SK-N-DZ (cell line): ENCODE measurements at regions not wholly inside any gene's neighbourhood (a gene's known extent, or its start where the extent isn't known, plus 50 kb on each side); places are given as distances from the start of the nearest gene placed in this dataset.

Experiments
- DNase-seq: peaks from one replicate; pipeline ENCODE4 v3.0.0-alpha.2; 2015; ENCODE audit warnings: low spot score

DNA sequence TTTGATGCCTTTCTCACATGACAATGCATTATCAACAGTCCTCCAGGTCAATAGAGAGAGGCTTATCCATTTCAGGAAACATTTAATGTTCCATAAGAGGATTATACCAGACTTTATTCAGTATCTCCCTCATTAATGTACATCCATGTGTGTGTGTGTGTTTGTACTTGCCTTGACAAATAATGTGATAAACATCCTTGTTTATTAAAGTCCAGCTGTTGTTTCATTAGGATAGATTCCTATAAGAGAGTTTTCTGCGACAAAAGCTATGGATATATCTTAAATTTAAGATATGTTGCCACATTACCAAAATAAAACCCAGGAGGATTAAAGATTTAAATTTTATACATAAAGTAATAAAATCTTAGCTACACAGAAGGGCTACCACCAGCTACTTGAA is 492.6 kb downstream of the TOX3 start:
- no peak for DNase-seq

DNA sequence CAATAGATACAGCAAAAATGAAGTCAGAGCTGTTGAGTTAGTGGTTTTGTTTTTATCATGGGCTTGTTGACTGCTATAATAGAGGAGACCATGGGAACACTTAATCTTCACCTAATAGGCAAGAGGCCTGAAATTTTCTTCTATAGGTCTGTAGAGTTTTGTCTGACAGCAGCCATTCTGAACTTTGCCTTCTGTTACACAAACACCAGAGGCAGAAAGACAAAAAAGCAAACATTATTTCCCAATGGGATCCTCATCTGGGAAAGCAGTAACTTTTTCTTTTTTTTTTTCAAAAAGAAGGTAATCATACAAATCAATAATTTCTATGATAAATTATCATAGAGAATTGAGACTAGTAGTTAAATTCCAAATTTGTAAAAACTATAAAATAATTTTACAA is 494.1 kb downstream of the TOX3 start:
- DNase-seq = no peak

DNA sequence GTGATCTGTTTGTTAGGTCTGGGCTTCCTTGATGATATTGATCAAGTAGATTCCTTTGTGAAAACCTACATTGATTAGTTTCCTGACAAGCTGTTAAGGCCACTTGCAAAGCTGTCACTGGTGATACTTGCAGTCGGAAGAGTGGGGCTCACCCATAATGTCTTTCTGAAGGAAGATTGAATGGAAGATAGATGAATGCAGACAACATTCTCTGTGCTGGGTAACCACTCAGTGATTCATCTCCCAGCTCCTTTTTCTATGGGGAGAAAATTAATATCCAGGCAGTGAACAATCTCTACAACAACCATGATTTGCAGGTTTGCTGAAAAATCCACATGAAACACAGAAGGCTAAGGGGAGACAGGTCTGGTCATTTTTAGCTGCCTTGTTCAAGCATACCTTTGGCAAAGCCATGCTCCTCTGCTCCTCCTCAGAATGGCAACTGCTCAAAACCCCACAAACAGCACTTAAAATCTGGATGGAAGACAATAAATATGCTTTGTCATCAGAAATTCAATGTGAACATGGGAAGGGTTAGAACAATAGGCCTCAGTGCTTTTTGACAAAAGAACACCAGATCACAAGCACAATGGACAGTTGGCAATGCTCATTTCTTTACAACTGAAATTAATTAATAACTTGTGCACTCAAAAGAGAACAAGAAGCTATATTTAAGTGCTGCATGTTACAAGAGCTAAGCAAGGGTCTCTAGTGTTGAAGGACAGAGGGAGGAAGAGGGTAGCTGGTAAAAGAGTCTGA is 495.4 kb downstream of the TOX3 start:
- no peak for DNase-seq

DNA sequence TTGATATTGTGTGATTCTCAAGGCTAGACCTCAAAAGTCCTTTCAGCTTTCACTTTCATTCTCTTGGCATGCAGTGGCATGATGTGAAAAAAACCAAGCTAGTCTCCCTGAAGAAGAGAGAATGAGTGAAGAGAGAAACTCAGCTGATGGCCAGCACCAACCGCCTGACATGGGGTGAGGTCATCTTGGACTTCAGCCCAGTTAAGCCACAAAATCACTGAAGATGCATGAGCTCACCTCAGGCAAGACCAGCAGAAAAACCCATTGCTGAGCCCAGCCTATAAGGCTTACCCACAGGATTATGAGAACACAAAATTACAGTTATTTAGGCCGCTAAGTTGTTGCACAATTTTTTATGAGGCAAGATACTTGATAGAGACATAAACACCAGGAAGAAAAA is 496.5 kb downstream of the TOX3 start:
- DNase-seq = no peak

DNA sequence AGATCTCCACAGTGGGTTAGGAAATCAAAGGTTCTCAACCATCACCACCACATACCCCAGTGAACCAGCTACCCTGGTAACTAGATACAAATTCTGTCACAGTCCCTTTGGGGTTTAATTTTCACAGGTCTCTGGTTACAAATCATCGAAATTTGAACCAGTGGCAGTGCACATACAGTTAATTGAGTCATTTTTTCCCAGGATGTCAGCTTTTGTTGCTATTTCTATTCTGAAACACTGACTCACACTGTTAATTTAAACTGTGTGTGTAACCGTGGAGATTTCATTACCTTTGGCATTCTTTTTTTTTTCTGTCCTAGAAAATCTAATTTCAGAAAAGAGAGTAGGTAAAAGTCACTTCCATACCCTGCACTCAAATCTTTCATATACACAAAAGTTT is 511.5 kb downstream of the TOX3 start:
- no peak for DNase-seq

DNA sequence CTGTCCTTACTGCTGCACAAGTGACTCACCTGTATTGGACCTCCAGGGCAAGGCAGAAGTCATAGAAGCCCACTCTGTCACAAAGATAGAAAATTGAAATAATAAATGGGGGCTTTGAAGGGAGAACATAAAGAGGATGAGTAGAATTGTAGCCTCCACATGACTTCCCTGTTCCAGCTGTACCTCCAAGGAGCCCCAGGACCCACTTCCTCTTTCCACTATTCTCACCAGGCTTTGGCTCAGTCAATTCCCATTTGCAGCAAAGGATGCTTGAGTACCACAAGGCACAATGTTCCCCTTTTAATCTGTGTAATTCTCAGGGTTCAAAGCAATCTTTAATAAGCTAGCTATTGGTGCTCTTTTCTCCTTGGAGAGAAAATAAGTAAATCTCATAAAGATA is 512.1 kb downstream of the TOX3 start:
- DNase-seq = no peak

DNA sequence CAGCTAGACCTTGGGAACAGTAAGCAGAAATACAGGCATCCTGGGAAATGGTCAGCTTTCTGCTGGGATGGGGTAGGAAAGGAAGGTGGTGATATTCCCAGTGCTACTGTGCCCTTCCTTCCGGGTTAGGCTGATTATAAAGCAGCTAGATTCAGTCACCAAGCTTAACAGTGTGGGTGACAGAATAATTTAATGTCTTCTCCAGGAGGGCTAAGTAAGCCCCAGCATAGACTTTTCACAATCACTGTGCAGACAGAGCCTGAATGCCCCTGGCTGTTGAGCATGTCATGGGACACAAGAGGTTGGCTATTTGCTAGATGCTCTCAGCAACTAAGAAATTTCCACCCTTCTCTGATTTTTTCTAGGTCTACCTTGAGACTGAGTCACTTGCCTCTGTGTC is 513.0 kb downstream of the TOX3 start:
- DNase-seq = no peak

DNA sequence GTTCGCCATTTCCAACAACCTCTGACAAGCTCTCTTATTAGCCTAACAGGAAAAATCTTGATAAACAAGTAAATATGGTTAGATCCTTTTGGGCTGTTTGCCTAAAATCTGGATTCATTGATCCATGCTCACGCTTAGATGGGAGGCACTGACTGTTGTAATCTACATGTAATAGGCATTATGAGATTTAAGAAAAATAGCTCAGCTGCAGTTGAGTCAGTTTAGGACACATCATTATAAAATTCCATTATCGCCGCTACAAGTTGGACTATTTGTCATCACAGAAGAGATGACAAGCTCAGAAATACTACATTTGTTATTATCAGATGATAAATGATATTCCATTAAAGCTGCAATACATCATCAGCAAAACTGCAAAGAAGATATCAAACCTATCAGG is 524.0 kb downstream of the TOX3 start:
- DNase-seq = no peak

DNA sequence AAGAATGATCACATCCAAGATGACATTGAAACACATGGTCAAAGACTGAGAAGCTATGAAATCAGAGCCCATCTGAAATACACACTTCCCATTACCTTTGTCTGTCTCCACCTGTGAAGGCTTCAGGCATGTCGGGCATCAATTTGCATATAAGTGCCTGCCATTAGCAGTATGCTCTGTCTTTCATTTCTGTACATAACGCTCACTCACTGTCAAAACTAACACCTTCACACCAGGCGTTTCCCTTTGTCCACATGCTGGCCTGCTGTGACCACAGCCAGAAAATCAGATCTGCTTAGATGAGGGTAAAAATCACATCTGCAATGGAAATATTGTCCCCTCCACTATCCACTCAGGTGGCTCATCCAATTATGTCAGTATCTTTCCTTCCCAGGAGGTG is 524.8 kb downstream of the TOX3 start:
- DNase-seq = no peak

DNA sequence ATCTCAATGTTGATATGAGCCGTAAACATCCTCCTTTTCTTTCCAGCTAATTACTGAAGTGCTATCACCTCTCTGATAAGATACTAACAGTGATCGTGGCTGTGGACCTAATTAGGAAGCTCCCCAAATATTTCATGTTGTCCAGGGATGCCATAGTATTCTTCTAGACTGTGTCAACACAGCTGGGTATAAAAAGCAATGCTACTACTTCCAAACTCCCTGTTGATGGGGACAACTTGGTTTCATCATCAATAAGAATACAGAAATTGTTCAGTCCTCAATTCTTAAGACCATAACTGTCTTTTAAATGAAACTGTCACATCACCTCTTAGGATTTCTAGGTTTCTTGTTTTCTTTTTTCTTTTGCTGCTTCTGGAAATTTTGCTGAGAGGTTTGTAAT is 530.6 kb downstream of the TOX3 start:
- DNase-seq = no peak

DNA sequence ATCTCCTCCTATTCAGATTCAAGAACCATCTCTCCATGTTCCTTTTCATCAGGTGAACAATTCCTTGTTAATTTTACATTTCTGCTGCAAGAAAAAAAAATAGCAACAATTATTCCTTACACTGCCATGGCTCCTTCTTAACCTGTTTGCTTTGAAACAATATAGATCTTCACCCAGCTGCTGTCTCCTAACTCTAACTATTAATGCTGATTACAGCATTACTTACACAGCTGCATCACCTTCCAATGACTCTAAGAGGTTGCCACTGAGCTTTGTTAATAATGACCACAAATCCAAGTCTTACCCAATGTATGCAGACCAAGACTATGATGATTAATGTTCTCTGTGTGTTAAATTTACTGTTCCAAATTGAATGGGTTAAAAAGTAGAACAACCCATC is 541.4 kb downstream of the TOX3 start:
- no peak for DNase-seq

DNA sequence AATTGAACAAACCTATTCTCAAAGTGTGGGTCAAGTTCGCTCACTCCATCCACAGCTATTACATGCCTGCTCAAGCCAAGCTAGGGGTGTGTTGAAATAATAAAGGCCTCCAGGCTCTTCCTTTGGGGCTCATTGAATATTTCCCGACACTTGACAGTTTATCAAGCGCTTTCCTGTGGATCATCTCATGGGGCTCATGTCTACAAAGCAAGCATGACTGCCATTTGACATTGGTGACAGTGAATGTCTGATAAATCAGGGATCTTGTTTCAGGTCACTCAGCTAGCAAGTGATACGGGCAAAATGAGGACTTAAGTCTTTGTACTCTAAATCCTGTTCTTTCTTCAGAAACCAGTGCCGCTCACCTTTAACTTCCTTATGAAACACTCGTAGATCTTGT is 542.6 kb downstream of the TOX3 start:
- no peak for DNase-seq

DNA sequence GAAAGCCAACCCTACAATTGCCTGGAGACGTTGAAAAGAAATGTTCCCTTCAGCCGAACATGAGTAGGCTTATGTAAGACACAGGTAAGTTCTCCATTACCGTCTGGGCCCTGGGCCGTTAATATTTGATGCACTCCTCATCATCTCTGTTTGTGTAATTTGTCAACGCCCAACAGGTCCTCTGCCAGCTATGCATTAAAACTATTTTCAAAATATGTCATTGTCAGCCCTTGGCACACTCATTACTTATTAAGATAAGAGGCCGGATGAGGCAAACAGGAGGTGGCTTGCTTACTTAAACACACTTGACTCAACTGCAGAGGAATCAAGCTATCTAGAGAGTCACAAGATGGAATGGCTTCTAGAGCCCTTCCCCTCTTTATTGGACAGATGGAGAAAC is 544.9 kb downstream of the TOX3 start:
- DNase-seq = no peak

DNA sequence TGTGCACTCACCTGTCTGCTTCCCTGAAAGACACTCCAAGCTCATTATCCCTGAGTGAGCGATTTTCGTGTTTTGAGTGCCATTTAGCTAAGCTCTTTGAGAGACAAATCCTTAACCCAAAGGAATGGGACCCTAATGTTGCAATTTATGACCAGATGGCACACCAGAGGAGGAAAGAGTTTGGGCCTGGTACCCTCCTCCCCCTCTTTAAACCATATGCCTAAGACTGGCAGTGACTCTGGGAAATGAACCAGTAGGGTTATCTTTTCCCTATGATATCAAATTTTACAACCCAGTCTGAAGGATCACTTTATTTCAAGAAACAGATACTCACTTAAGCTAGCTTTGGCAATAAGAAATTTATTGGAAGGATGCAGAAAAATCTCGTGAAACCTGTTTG is 550.4 kb downstream of the TOX3 start:
- DNase-seq = no peak

DNA sequence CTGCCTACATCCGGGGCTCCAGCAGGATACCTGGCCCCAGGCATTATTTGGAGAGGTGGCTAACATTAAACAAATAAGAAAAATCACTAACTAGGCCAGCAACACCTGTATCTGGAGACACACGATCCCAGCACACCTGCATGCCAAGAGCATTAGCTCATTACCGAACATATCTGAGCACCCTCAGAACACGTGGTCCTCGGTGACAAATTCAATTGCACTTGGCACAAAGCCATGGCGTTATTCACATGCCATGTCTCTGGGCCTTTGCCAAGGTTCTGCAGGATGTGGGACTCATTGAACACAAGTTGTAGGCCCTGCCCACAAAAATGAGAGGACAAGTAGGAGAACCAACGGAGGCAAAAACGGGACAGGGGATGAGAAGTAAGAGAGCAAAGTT is 552.3 kb downstream of the TOX3 start:
- DNase-seq = no peak

DNA sequence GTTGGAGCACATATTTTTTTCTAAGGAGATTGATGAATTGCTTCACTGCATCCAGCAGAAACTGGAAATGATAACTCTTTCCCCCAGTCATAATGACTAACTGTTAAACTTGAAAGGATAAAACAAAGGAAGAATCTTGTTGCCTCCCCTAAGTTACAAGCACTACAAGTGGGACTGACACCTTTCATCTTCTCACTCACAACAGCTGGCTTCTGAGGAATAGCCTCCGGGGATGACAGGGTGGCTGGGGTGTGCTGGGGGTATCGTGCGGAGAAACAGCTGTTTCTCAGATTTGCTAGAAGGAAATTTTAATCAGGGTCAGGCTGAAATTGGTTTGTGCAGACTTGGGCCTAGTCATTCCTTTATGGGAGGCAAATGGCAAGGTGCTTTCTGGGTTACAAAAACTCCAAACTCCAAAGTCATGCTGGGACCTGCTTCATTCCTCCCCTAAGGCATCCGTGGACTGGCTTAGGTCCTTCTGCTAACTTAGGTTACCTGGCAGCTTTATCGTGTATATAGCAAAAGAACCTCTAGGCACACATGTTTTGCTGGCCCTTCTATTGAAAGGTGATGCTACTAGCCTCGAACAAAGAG is 557.2 kb downstream of the TOX3 start:
- no peak for DNase-seq

DNA sequence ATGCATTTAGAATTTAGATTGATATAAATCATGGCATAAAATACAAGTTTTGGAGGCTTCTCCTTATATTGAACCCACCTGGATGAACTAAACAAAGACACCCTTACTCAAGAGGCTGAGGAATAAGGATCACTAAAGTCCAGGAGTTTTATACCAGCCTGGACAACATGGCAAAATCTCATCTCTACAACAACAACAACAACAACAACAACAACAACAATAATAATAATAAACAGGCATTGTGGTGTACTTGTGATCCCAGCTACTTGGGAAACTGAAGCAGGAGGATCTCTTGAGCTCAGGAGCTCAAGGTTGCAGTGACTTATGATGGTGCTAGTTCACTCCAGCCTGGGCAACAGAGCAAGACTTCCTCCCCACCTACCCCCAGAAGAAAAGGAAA is 558.0 kb downstream of the TOX3 start:
- no peak for DNase-seq

DNA sequence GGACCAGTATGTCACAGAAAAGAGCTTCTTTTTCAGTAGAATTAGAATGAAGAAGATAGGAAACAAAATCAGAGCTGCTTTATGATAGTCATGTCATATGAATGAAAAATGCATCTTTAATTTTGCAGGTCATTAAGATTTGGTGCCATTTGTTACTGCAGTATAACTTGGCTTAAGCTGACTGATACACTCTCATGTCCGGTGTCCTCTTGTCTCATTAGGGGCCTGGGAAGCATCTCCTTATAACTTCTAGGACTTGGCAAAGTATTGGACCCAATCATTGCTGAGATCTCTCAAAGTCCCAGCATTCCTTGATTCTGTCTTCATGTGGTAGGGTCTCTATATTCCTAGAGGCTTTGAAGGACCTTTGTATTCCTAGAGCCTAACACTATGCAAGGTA is 559.4 kb downstream of the TOX3 start:
- DNase-seq = no peak

DNA sequence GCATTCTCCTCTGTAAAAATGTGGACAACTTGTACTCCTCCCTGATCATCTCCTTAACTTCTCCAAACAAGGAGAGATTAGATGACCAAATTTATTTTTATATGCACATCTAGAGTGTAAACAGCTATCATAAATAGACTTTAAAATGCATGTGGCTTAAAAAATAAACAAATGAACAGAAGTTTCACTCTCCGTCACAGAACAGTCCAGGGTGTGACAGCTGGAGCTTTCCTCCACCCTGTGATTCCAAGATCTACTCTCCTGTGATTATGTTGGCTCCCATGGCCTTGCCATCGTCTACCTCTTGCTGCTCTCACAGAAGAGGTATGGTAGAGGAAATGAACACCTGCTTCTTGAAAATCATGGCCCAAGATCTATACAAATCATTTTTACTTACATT is 560.2 kb downstream of the TOX3 start:
- DNase-seq = no peak

DNA sequence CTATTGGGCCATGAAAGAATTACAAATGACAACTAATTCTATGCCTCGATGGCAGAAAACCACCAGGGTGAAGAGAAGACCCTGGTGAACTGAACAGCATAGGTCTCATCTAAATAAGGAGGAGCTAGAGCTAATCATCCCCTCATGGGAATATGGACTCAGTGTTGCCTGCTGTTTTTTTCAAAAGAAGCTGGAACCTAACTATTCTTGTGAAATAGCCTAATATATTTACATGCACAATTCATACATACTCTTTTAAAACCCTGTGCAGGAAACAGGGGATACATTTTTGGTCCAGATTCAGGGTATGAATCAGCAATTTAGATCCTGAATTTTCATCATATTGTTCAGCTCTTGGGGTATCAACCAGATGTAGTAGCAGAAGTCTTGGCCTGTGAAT is 560.6 kb downstream of the TOX3 start:
- DNase-seq = no peak

DNA sequence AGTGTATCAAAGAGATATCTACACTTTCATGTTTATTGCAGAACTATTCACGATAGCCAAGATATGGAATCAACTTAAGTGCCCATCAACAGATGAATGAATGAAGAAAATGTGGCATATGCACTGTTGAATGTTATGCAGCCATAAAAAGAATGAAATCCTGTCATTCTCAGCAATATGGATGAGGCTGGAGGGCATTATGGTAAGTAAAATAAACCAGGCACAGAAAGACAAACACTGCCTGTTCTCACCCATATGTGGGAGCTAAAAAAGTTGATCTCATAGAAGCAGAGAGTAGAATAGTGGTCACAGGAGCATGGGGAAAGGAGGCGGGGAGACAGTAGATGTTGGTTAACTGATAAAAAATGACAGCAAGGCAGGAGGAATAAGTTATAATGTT is 561.8 kb downstream of the TOX3 start:
- no peak for DNase-seq

DNA sequence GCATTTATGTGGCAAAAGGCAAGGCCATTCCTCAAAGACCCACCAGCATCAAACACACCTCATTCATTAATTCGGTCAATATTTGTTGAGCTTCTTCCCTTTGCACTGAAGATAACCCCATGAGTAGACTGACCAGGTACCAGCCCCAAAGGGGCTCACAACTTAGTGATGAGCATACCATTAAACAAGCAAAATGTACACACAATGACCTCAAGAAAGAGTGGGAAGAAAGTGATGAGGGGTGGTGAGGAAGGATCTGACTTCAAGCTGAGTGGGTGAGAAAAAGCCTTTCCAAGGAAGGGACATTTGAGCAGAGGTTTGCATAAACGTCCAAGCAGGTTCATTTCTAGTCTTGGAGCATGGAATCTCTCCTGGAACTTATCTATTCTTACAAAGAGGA is 562.5 kb downstream of the TOX3 start:
- DNase-seq = no peak

DNA sequence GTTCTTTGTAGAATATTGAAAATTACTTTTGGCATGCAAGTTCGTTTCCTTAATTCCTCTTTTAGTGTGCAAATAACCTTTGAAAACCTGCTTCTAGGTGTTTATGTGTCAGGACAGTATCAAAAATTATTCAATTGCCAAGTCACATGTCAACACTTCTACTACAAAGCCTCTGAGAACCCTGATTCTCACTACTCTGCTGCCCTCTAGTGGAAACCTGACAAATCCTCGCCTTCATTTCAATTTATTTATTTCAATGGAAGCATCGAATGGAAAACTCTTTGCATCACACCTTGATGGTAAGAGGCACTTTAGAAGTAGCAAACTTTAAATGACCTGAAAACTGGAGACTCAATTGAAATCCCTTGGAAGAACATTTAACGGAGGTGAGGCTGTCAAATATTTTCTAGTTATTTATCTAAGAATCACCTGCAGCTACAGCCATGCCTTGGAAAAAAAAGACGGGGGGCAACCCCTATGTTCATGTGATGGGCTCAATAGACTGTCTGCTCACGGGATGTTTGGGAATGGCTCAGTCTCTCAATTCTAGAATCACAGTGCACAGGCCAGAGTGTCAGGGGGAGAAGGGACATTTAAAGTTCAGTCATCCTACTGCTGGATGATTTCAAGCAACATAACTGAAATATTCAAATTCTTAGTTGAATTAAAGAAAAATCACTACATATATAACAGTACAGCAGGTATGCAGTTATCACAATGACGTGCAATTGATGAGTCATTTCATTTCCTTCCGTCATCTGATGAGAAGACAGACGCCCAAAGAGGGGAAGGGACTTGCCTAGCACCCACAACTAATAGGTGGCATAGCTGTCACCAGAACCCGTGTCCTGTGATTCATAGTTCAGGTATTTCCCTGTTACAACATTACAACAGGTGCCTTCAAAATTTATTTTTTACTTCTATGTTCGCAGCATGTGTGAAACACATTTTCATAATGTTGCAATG is 563.9 kb downstream of the TOX3 start:
- peak; percentile 81 for DNase-seq
